ENCODE measurements at regions not wholly inside any gene's neighbourhood (a gene's known extent, or its start where the extent isn't known, plus 50 kb on each side); places are given as distances from the start of the nearest gene placed in this dataset.

DNA sequence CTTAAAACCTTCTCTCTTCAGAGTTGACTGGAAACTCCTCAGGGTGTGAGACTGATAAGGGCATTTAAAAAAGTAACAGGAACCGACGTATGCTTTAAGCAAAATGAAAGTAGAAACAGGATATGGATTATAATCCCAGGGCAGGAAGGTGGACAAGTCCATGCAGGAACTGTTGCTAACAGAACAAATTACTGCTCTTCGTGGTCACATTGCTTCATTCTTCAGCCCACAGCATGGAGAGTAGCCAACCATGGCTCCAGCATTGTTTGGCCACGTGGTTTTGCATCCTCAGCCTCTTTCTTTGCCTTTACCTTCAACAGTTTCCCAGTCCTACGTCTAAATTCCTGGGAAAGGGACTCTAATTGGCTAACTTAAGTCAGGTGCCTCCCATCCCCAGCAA, 563.1 kb upstream of the ISX start:
- H3K4me3 ChIP-seq (ENCODE audit: low read depth, low read length) = no peak overlapping the region
- TF ChIP-seq, protein P1, sequence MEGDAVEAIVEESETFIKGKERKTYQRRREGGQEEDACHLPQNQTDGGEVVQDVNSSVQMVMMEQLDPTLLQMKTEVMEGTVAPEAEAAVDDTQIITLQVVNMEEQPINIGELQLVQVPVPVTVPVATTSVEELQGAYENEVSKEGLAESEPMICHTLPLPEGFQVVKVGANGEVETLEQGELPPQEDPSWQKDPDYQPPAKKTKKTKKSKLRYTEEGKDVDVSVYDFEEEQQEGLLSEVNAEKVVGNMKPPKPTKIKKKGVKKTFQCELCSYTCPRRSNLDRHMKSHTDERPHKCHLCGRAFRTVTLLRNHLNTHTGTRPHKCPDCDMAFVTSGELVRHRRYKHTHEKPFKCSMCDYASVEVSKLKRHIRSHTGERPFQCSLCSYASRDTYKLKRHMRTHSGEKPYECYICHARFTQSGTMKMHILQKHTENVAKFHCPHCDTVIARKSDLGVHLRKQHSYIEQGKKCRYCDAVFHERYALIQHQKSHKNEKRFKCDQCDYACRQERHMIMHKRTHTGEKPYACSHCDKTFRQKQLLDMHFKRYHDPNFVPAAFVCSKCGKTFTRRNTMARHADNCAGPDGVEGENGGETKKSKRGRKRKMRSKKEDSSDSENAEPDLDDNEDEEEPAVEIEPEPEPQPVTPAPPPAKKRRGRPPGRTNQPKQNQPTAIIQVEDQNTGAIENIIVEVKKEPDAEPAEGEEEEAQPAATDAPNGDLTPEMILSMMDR (IDR thresholded peaks at IDR 0.05; ENCODE audit: borderline replicate concordance, insufficient read depth, low read depth, low read length) = no peak

DNA sequence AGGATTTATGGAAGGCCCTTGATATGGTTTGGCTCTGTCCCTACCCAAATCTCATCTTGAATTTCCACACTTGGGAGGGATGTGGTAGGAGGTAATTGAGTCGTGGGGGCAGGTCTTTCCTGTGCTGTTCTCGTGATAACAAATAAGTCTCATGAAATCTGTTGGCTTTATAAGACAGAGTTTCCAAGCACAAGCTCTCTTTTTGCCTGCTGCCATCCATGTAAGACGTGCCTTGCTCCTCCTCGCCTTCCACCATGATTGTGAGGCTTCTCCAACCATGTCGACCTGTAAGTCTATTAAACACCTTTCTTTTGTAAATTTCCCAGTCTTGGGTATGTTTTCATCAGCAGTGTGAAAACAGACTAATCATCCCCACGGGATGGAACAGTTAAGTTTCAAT, 557.2 kb upstream of the ISX start:
- TF ChIP-seq, protein P1 (IDR thresholded peaks at IDR 0.05; ENCODE audit: borderline replicate concordance, insufficient read depth, low read depth, low read length) = no peak
- H3K4me3 ChIP-seq (ENCODE audit: low read depth, low read length) = no peak overlapping the region

DNA sequence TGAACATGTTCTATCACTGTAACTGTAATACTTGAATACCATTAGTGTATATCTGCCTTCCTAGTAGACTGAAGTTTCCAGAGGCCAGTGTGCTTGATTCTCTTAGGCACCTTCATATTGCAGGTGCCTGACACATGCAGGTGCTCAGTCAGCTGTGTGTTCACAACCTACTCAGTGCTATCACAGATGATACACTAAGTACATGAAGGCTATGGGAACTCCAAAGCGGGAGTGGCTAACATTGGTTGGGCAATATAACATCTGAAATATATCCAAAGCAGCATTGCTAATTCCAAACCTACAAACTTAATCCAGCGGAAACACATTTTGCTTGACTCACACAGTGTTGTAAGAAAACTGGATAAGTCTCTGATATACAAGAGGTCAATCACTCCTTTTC, 539.3 kb upstream of the ISX start:
- no peak overlapping the region for H3K4me3 ChIP-seq (ENCODE audit: low read depth, low read length)
- TF ChIP-seq, protein P1 (IDR thresholded peaks at IDR 0.05; ENCODE audit: borderline replicate concordance, insufficient read depth, low read depth, low read length) = no peak

DNA sequence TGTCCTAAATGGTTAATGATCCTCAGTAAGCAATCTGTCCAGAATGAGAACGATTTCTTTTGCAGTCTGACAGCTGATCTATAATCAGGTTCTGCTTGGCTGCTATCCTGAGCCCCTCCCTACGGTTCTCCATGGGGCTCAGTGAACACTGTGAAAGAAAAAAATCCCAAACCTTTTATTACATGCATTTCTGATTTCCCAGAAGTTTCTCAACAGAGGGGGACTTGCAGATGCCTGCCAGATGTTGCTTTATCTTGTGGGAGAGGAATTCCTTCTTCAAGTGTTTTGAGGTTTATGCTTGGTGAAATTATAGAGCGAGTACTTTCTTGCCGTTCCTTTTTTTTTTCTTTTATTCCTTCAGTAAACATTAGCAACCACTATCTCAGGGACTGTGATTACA, 531.9 kb upstream of the ISX start:
- H3K4me3 ChIP-seq (ENCODE audit: low read depth, low read length) = no peak overlapping the region
- TF ChIP-seq, protein P1 (IDR thresholded peaks at IDR 0.05; ENCODE audit: borderline replicate concordance, insufficient read depth, low read depth, low read length) = no peak

DNA sequence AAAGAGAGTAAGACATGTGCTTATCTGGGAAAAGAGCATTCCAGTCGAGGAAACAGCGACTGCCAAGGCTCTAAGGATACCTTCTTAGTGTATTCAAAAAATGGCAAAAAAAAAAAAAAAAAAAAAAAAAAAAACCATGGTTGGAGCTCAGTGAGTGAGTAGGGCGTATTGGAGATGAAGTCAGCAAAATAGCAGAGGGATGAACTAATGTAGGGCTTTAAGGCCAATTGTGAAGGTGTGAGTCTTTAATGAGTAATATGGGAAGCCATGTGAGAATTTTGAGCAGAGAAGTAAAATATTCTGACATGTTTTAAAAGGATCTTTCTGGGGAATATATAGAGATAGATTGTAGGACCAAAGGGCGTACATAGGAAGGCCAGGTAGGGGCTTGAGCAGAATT, 498.6 kb upstream of the ISX start:
- no peak overlapping the region for H3K4me3 ChIP-seq (ENCODE audit: low read depth, low read length)
- TF ChIP-seq, protein P1 (IDR thresholded peaks at IDR 0.05; ENCODE audit: borderline replicate concordance, insufficient read depth, low read depth, low read length) = no peak

DNA sequence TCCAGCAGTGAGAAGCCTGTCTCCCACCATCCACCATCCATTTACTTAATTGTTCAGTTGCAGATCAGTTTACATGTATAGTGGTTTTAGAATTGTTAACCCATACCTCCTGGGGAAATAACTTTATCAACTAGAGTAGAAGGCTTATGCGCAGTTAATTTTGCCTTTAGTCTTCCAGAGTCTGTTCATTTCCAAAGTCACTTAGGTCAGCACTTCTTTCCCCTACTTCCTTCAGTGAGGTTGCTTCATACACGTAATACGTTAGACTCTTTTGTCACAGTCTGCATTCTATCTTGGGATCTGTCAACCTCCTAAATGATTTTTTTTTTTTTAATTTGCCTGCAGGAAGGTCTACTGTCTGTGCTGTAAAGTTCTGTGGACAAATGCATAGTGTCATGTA, 495.6 kb upstream of the ISX start:
- TF ChIP-seq, protein P1 (IDR thresholded peaks at IDR 0.05; ENCODE audit: borderline replicate concordance, insufficient read depth, low read depth, low read length) = no peak

DNA sequence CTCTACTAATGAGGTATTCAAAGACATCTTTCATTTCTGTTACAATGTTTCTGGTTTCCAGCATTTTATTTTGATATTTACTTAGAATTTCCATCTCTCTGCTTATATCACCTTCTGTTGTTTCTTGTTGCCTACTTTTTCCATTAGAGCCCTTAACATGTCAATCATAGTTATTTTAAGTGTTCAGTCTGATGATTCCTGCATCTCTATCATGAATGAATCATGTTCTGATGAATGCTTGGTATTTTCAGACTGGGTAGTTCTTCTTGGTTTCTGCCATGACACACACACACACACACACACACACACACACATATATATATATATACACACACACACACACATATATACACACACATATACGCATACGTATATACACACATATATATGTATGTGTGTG, 486.4 kb upstream of the ISX start:
- no peak overlapping the region for H3K4me3 ChIP-seq (ENCODE audit: low read depth, low read length)
- TF ChIP-seq, protein P1 (IDR thresholded peaks at IDR 0.05; ENCODE audit: borderline replicate concordance, insufficient read depth, low read depth, low read length) = no peak

More for the DNA sequence above, 495.6 kb upstream of the ISX start:
- no peak overlapping the region for H3K4me3 ChIP-seq (ENCODE audit: low read depth, low read length)

All from GM12875 (cell line).